G401 (cell line): ENCODE measurements at regions not wholly inside any gene's neighbourhood (a gene's known extent, or its start where the extent isn't known, plus 50 kb on each side); places are given as distances from the start of the nearest gene placed in this dataset.

Experiments used
- DNase-seq: peaks from one replicate; pipeline ENCODE4 v3.0.0-alpha.2; 2015; ENCODE audit warnings: low spot score
- in situ Hi-C: cut with HindIII; loops from 2 replicates; pipeline ENCODE4 v1.10.0; 2016; ENCODE audit warnings: low sequenced_read_pairs, mixed read lengths

- DNase-seq = no peak
- in situ Hi-C loops = no loop called here
Observed at GRCh38 chr1:60989749-60990713, 92.3 kb upstream of the NFIA start.

DNA sequence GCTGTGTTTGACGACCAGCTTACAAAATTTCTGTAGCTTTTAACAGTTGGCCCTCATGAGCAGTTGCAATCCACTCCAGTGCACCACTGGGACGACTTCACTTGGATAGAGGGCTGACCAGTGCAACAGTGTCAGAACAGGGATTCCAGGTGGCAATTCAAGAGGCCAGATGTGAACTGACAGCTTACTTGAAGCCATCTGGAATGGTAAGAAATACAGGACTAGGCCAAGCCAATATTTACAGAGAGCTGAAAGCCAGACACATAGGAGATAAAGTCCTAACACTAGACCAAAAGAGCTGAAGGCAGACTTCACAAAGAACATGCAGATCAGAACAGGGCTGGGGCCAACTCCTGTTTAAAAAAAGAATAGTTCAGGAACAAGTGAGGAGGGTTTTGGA is 93.5 kb upstream of the NFIA start:
- in situ Hi-C loops = no loop called here
- DNase-seq = no peak

GRCh38 chr1:60987904-60988303 is 94.5 kb upstream of the NFIA start:
- no peak for DNase-seq
- in situ Hi-C loops = no loop called here

DNA sequence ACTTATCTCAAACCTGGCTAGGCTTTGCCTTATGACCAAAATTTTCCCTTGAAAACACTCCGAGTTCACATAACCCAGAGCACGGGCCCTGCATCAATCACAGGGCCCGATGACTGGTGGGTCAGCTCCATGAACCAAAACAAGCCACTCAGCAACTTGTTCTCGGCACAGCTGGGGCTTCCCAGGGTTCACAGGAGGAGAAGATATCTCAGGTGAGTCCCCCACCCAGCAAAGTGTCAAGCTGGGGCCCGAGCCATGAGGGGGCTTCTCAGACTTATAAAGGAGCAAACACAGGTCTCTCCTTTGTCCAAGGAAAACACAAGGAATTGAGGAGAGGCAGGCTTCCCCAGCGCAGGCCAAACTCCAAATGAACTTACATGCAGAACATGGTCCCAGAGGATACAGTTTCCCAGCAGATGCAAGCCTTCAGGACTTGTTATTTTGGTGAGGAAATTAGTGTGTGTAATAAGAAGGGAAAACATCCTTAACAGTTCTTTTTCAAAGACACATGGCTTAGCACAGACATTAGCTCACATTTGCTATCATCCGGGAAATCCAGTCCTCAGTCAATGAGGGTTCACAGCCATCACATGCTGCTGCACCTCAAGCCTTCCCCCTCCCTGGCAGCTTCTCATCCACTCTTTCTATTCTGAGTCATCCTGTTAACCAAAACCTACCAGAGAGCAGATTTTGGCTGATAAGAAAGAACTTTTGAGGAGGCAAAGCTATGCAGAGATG is 98.1 kb upstream of the NFIA start:
- in situ Hi-C loops = no loop called here
- DNase-seq = no peak

- no peak for DNase-seq
- in situ Hi-C loops = no loop called here
Observed at GRCh38 chr1:60983701-60984061, 98.7 kb upstream of the NFIA start.

- no peak for DNase-seq
- in situ Hi-C loops = no loop called here
Observed at GRCh38 chr1:60982539-60982938, 99.8 kb upstream of the NFIA start.

DNA sequence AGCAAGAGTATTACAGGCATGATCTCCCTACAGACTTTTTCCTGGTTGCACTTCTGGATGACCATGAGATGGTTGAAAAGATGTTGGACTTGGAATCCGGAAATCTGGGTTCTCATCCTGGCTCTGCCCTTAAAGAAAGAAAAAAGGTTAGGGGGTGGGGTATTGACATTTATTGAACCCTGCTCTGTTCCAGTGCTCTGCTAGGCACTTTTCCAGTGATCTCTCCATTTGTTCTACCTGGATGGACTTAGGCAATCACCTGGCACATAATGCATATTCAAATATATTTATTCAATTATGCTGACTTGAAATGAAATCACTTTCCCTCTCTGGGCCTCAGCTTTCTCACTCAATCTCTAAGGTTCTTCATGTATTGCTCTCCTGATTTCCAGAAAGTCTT is 101.0 kb upstream of the NFIA start:
- in situ Hi-C loops = no loop called here
- no peak for DNase-seq

- in situ Hi-C loops = no loop called here
- no peak for DNase-seq
Observed at GRCh38 chr1:60978421-60979357, 103.7 kb upstream of the NFIA start.

GRCh38 chr1:60977661-60978060 is 104.7 kb upstream of the NFIA start:
- DNase-seq = no peak
- in situ Hi-C loops = no loop called here

- in situ Hi-C loops = no loop called here
- no peak for DNase-seq
Observed at GRCh38 chr1:60974524-60975372, 107.6 kb upstream of the NFIA start.

- in situ Hi-C loops = no loop called here
- DNase-seq = no peak
Observed at GRCh38 chr1:60973668-60974067, 108.7 kb upstream of the NFIA start.

DNA sequence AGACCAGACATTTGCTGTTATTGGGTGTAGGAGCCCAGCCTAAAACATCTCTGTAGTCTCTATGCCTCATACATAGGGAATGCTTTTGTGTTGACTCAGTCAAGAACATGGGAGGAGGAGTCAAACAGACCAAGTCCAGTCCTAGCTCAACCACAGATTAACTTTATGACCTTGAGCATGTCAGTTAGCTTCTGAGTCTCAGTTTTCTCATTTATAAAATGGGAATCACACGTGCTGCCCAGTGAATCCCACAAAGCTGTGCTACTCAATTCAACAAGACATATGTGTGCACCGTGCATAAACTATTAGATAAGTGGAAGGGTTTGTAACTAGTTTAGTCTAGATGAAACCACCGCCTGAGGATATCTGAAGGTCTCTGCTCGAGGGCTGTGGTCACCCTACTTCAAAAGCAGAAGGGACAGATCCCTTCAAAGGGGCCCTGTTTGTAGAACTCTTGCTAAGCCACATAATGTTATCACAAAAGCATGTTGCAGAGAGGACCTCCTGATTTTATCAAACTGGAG is 109.5 kb upstream of the NFIA start:
- DNase-seq = no peak
- in situ Hi-C loops = no loop called here

DNA sequence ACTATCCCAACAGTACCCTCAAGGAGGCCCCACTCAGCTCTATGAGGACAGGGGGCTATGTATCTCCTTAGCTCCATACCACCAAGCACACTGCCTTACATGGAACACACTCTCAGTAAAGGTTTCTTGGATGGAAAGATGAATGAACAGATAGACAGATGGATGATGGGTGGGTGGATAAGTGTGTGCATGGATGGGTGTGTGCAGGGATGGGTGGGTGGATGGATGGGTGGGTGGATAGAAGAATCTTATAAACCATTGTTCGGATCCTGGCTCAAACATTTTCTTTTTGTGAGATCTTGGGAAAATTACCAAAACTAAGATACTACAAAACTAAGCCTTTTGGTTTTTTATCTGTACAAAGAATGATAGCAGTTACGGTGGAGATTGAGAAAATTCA is 111.0 kb upstream of the NFIA start:
- DNase-seq = no peak
- in situ Hi-C loops = no loop called here

GRCh38 chr1:60969971-60970509 is 112.3 kb upstream of the NFIA start:
- in situ Hi-C loops = no loop called here
- DNase-seq = peak; percentile 70

GRCh38 chr1:60965280-60965854 is 117.0 kb upstream of the NFIA start:
- DNase-seq = no peak
- in situ Hi-C loops = no loop called here

GRCh38 chr1:60963167-60963940 is 119.0 kb upstream of the NFIA start:
- DNase-seq = no peak
- in situ Hi-C loops = no loop called here

- in situ Hi-C loops = no loop called here
- DNase-seq = no peak
Observed at GRCh38 chr1:60960891-60961461, 121.4 kb upstream of the NFIA start.
